Kidney (tissue), 13 donors: ENCODE measurements at regions not wholly inside any gene's neighbourhood (a gene's known extent, or its start where the extent isn't known, plus 50 kb on each side); places are given as distances from the start of the nearest gene placed in this dataset.

Source experiments
- DNase-seq, 5 donors: peaks; one replicate each; pipeline ENCODE4 v3.0.0-alpha.2; 2013 to 2020
- FAIRE-seq: peaks from 2 replicates; lab custom pipeline; 2012; peaks lifted over from hg19 to GRCh38; lab: Jason Lieb, UNC
- H3K27ac ChIP-seq, 2 donors: one replicate each; pipeline ENCODE4 v1.7.0; 2013; ENCODE audit warnings: low read depth in 2 of 2, low read length in 2 of 2, inconsistent platforms in 1 of 2
- H3K27me3 ChIP-seq: one replicate; pipeline ENCODE4 v1.7.1; 2013; ENCODE audit warnings: low read length, inconsistent platforms; ENCODE audit not compliant: control insufficient read depth, insufficient read depth
- H3K36me3 ChIP-seq, 3 donors: one replicate each; pipeline versions ENCODE4 v1.7.0 to v1.7.1; 2013; ENCODE audit warnings: low read length in 3 of 3, control low read depth in 1 of 3, inconsistent platforms in 1 of 3; ENCODE audit not compliant: insufficient read depth in 3 of 3, control insufficient read depth in 2 of 3
- H3K4me1 ChIP-seq, 3 donors: one replicate each; pipeline versions ENCODE4 v1.7.0 to v1.7.1; 2013; ENCODE audit warnings: low read length in 3 of 3, inconsistent platforms in 1 of 3, low read depth in 1 of 3; ENCODE audit not compliant: control insufficient read depth in 2 of 3, insufficient read depth in 2 of 3
- H3K4me3 ChIP-seq, 3 donors: one replicate each; pipeline versions ENCODE4 v1.7.0 to v1.8.1; 2013; ENCODE audit warnings: low read length in 3 of 3, control low read depth in 1 of 3, inconsistent platforms in 1 of 3
- H3K9ac ChIP-seq, 3 donors: one replicate each; pipeline versions ENCODE4 v1.7.0 to v1.7.1; 2013; ENCODE audit warnings: low read length in 3 of 3, control low read depth in 1 of 3, inconsistent platforms in 1 of 3
- H3K9me3 ChIP-seq, 3 donors: one replicate each; pipeline versions ENCODE4 v1.7.0 to v1.7.1; 2013; ENCODE audit warnings: low read length in 3 of 3, control low read depth in 1 of 3, inconsistent platforms in 1 of 3; ENCODE audit not compliant: control insufficient read depth in 2 of 3, insufficient read depth in 1 of 3
- CTCF ChIP-seq: IDR thresholded peaks from 3 replicates; pipeline ENCODE4 v1.5.1; 2012; ENCODE audit warnings: mild to moderate bottlenecking, moderate library complexity, borderline replicate concordance; ENCODE audit not compliant: insufficient read depth; ENCODE audit errors: extremely low read depth
- intact Hi-C: fragments of 100-400 bp; cut with DNase I; formaldehyde crosslinking; loops from one replicate; pipeline ENCODE4 v1.11.1; 2022
- donor health status: control.
- donor health status: control.
- donor health status: control.
- donor health status: control.
- donor health status: control.
- donor health status: DM: yes; HTN: yes; CAD: no.
- donor health status: Normal renal cell carcinoma (clear cell type).

GRCh38 chr14:49314737-49315136 is 271.4 kb downstream of the RPS29 start:
- DNase-seq: peak in 1 of 5 donors; percentile 32
- Histone ChIP-seq H3K9me3 (no peaks in the 10 kb centered on the region), H3K9ac (no peak overlapping the region), H3K36me3 (no peaks in the 10 kb centered on the region), H3K4me3 (no peak overlapping the region), H3K27ac (no peak overlapping the region), H3K27me3 (no peaks in the 10 kb centered on the region), H3K4me1 (no peaks in the 10 kb centered on the region)
- no peak for FAIRE-seq
- intact Hi-C loops: no loop called here
- TF ChIP-seq CTCF: no peak

- no peak overlapping the region for H3K27ac ChIP-seq
- H3K9me3 ChIP-seq: no peaks in the 10 kb centered on the region
- DNase-seq: no peak
- TF ChIP-seq CTCF: no peak
- H3K4me1 ChIP-seq: no peaks in the 10 kb centered on the region
- no peaks in the 10 kb centered on the region for H3K36me3 ChIP-seq
- intact Hi-C loops: no loop called here
- no peak for FAIRE-seq
- no peaks in the 10 kb centered on the region for H3K27me3 ChIP-seq
- no peak overlapping the region for H3K9ac ChIP-seq
- no peak overlapping the region for H3K4me3 ChIP-seq
Observed at GRCh38 chr14:49313108-49313507, 273.1 kb downstream of the RPS29 start.

GRCh38 chr14:49310298-49310697 is 275.9 kb downstream of the RPS29 start:
- DNase-seq: no peak
- FAIRE-seq: no peak
- no peak overlapping the region for H3K9ac ChIP-seq
- H3K4me3 ChIP-seq: no peak overlapping the region
- no peaks in the 10 kb centered on the region for H3K36me3 ChIP-seq
- no peaks in the 10 kb centered on the region for H3K9me3 ChIP-seq
- TF ChIP-seq CTCF: no peak
- intact Hi-C loops: no loop called here
- no peaks in the 10 kb centered on the region for H3K4me1 ChIP-seq
- H3K27ac ChIP-seq: no peak overlapping the region
- H3K27me3 ChIP-seq: no peaks in the 10 kb centered on the region

GRCh38 chr14:49306152-49306751 is 279.9 kb downstream of the RPS29 start:
- no peak overlapping the region for H3K9ac ChIP-seq
- no peak overlapping the region for H3K4me3 ChIP-seq
- no peak overlapping the region for H3K27ac ChIP-seq
- DNase-seq: peak in 2 of 5 donors; percentile 34 to 47
- no peaks in the 10 kb centered on the region for H3K9me3 ChIP-seq
- TF ChIP-seq CTCF: peak; percentile 14
- intact Hi-C loops: no loop called here
- no peaks in the 10 kb centered on the region for H3K36me3 ChIP-seq
- H3K27me3 ChIP-seq: no peaks in the 10 kb centered on the region
- no peaks in the 10 kb centered on the region for H3K4me1 ChIP-seq
- no peak for FAIRE-seq
